ENCODE measurements at regions not wholly inside any gene's neighbourhood (a gene's known extent, or its start where the extent isn't known, plus 50 kb on each side); places are given as distances from the start of the nearest gene placed in this dataset.

- Histone ChIP-seq H3K27ac (ENCODE audit: extremely low read depth, low read depth, low read length) (no peak overlapping the region), H3K9me3 (ENCODE audit: control insufficient read depth, insufficient read depth, low read depth, low read length) (no peaks in the 10 kb centered on the region), H3K4me1 (ENCODE audit: control insufficient read depth, insufficient read depth, low read length) (0 out of 2 replicates have a peak, but pooled peaks cover 10% of the 10 kb centered on the region), H3K4me3 (ENCODE audit: low read depth, low read length) (no peak overlapping the region), H3K36me3 (ENCODE audit: control insufficient read depth in 2 of 2, insufficient read depth in 1 of 2, low read length in 2 of 2) (no peaks in the 10 kb centered on the region)
- CTCF ChIA-PET, result interaction anchor here (0.7 to 4.3 kb wide), 3 partner anchors 8 to 33 kb away, joined by 3 to 24 read pairs (median 10); no protein-coding TSS in a partner anchor
- POLR2A ChIA-PET, result no interaction called here
- TF ChIP-seq ZNF37A (tag by site-specific recombination; IDR thresholded peaks at IDR 0.05) (no peak), BCL11A (tag by site-specific recombination; IDR thresholded peaks at IDR 0.05; ENCODE audit: low read depth) (no peak), ZNF354C (tag by site-specific recombination; IDR thresholded peaks at IDR 0.05; ENCODE audit: borderline replicate concordance, low read depth) (no peak), ZNF677 (tag by site-specific recombination; IDR thresholded peaks at IDR 0.05) (no peak)
Observed at GRCh38 chr11:12321217-12321937, 56.0 kb upstream of the PARVA start.

- Histone ChIP-seq H3K4me1 (ENCODE audit: control insufficient read depth, insufficient read depth, low read length) (0 out of 2 replicates have a peak, but pooled peaks cover 8% of the 10 kb centered on the region), H3K4me3 (ENCODE audit: low read depth, low read length) (no peak overlapping the region), H3K27ac (ENCODE audit: extremely low read depth, low read depth, low read length) (no peak overlapping the region), H3K9me3 (ENCODE audit: control insufficient read depth, insufficient read depth, low read depth, low read length) (no peaks in the 10 kb centered on the region), H3K36me3 (ENCODE audit: control insufficient read depth in 2 of 2, insufficient read depth in 1 of 2, low read length in 2 of 2) (no peaks in the 10 kb centered on the region)
- ChIA-PET CTCF (no interaction called here), POLR2A (no interaction called here)
- TF ChIP-seq ZNF223 (tag by site-specific recombination; IDR thresholded peaks at IDR 0.05) (no peak), ZNF423 (tag by site-specific recombination; IDR thresholded peaks at IDR 0.05) (no peak), ZNF184 (tag by site-specific recombination; IDR thresholded peaks at IDR 0.05) (no peak), ATF2 (tag by site-specific recombination; IDR thresholded peaks at IDR 0.05; ENCODE audit: low read depth) (no peak), SP7 (tag by site-specific recombination; IDR thresholded peaks at IDR 0.05) (no peak), ZNF148 (tag by site-specific recombination; IDR thresholded peaks at IDR 0.05; ENCODE audit: borderline replicate concordance) (no peak), ZNF114 (tag by site-specific recombination; IDR thresholded peaks at IDR 0.05) (no peak), ZBTB7A (tag by site-specific recombination; IDR thresholded peaks at IDR 0.05; ENCODE audit: low read depth) (no peak), ZNF623 (tag by site-specific recombination; IDR thresholded peaks at IDR 0.05) (no peak), OVOL3 (tag by site-specific recombination; IDR thresholded peaks at IDR 0.05) (no peak), SP2 (tag by site-specific recombination; IDR thresholded peaks at IDR 0.05) (no peak), ZBTB21 (tag by site-specific recombination; IDR thresholded peaks at IDR 0.05) (no peak), GLI2 (tag by site-specific recombination; IDR thresholded peaks at IDR 0.05; ENCODE audit: borderline replicate concordance, low read depth) (no peak), ZNF639 (tag by site-specific recombination; IDR thresholded peaks at IDR 0.05) (no peak)
Observed at GRCh38 chr11:12324585-12324984, 52.8 kb upstream of the PARVA start.
